HFF-Myc (cell line): ENCODE measurements at regions not wholly inside any gene's neighbourhood (a gene's known extent, or its start where the extent isn't known, plus 50 kb on each side); places are given as distances from the start of the nearest gene placed in this dataset.
"Not testable (repeated sequence)": the region's sequence is repeated elsewhere in the genome, so short reads cannot be mapped to it uniquely, and the experiment has no call there.

ENCODE experiments used
- DNase-seq: peaks from one replicate; pipeline ENCODE4 v3.0.0-alpha.2; 2011; ENCODE audit warnings: low read depth; ENCODE audit errors: extremely low read depth
- H3K4me3 ChIP-seq: replicated peaks from 2 replicates; pipeline ENCODE4 v1.5.1; 2011; ENCODE audit warnings: low read depth, mild to moderate bottlenecking, control low read depth, low read length
- TF ChIP-seq, protein P1 (sequence below): IDR thresholded peaks from 2 replicates; pipeline ENCODE4 v1.5.1; 2012; ENCODE audit warnings: mild to moderate bottlenecking, low read depth, low read length, control low read depth; ENCODE audit errors: missing control alignments

DNA sequence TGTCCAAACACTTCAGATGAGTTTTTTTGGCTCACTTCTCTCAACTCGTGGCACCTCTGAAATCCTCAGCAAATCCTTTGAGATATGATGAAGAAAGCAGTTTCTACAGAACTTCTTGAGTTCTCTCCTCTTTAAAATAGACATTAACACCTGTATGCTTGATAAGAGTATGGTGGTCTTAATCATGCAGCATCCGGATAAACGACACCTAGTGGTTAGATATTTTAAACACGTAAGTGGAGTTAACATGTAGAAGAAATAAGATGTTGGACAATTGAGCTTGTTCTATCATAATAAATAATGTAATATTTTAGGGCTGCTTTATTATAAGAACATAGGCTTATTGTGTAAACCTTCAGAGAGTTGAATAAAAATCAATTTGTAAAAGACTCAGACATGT is 324.8 kb downstream of the CYLC2 start:
- TF ChIP-seq, protein P1, sequence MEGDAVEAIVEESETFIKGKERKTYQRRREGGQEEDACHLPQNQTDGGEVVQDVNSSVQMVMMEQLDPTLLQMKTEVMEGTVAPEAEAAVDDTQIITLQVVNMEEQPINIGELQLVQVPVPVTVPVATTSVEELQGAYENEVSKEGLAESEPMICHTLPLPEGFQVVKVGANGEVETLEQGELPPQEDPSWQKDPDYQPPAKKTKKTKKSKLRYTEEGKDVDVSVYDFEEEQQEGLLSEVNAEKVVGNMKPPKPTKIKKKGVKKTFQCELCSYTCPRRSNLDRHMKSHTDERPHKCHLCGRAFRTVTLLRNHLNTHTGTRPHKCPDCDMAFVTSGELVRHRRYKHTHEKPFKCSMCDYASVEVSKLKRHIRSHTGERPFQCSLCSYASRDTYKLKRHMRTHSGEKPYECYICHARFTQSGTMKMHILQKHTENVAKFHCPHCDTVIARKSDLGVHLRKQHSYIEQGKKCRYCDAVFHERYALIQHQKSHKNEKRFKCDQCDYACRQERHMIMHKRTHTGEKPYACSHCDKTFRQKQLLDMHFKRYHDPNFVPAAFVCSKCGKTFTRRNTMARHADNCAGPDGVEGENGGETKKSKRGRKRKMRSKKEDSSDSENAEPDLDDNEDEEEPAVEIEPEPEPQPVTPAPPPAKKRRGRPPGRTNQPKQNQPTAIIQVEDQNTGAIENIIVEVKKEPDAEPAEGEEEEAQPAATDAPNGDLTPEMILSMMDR, result no peak
- no peak for DNase-seq
- H3K4me3 ChIP-seq, result no peak overlapping the region

DNA sequence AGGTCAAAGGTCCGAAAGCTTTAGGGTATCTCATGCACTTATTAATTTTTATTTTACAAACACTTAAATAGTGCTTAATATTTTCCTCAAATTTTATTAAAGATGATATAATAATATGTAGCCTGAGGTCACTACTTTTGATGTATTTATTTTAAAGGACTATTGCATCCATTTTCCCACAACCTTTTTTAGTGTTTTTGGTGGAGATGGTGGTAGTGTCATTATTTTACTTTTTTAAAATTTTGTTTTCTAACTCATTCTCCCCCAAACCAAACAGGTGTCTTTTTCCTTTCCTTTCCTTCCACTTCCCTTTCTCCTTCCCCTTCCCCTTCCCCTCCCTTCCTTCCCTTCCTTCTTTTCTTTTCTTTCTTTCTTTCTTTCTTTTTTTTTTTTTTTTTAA is 328.6 kb downstream of the CYLC2 start:
- H3K4me3 ChIP-seq, result no peak overlapping the region
- TF ChIP-seq, protein P1, result no peak
- DNase-seq, result no peak

DNA sequence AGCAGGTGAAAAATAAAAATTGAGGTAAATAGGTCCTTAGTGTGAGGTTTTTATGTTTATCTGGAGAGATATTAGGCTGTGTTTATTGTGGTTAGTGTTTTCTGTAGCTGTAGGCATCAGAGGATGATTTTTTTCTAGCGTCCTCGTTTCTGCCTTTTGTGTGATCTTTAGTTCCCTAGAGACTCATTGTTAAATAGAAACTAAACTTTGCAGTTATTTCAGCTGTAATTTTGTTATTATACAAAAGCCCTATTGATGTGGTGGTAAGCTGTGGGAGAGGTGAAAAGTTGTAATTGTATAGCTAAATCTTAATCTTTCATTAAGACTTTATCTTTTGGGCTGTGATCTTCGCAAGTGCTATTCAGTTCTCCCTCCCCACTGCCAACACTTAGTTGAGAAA is 340.3 kb downstream of the CYLC2 start:
- no peak overlapping the region for H3K4me3 ChIP-seq
- TF ChIP-seq, protein P1, result no peak
- DNase-seq, result no peak

DNA sequence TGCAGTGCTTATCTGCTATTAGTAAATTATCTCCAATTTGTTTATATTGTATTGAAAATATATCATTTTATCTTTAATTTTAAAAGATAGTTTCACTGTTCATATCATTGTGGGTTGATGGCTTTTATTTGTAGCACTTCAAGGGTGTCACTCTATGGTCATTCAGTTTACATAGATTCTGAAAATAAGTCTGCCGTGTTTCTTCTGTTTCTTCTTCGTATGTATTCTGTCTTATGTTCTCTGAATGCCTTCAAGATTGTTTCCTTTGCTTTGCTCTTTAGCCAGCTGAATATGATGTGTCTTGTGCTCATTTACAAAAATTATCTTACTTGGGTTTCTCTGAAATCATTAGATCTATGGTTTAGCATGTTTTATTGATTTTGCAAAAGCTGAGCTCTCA is 359.9 kb downstream of the CYLC2 start:
- DNase-seq, result no peak
- H3K4me3 ChIP-seq, result no peak overlapping the region
- TF ChIP-seq, protein P1, result no peak

DNA sequence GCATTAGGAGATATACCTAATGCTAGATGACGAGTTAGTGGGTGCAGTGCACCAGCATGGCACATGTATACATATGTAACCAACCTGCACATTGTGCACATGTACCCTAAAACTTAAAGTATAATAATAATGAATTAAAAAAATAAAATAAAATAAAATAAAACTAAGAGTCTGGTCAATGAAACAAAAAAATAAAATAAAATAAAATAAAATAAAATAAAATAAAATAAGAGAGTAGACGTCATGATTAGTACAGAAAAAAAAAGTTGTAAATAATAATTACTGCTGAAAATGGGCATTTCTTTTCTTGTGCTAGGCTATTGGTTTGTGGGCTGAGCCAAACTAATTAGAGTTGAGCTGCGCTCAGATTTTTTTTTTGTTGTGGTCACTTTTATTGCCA is 362.8 kb downstream of the CYLC2 start:
- not testable (repeated sequence) for H3K4me3 ChIP-seq, DNase-seq

DNA sequence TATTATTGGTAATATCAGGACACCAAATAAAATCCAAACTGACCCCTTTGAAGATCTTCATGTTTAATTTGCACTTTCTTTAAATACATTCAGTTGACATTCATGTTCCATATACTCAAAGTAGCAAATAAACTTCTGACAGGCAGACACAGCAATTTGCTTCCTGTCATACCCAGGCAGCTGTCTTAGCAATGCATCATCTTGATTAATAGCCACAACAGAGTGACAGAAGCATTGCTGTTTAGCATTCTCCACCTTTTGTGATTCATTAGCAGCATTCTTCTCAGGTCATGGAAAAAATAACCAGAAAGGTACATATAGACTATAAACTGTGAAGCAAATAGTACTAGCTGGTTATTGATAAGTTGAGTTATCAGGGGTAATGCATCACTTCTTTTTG is 366.8 kb downstream of the CYLC2 start:
- TF ChIP-seq, protein P1, result no peak
- no peak overlapping the region for H3K4me3 ChIP-seq
- DNase-seq, result no peak

DNA sequence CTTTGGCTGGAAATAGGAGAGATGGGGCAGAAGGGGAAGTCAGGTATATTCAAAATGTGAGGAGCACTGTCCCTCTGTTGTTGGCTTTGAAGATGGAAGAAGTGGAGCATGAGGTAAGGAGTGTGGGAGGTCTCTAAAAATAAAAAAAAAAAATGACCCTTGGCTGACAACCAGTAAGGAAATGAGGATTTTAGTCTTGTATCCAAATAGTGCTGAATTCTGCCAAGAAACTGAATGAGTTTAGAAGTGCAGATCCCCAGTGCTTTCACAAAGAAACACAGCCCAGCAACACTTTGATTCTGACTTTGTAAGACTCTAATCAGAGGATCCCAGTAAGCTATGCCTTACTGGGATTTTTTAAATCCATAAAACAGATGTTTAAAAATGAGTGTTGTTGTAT is 367.9 kb downstream of the CYLC2 start:
- no peak overlapping the region for H3K4me3 ChIP-seq
- DNase-seq, result no peak
- TF ChIP-seq, protein P1, result no peak

DNA sequence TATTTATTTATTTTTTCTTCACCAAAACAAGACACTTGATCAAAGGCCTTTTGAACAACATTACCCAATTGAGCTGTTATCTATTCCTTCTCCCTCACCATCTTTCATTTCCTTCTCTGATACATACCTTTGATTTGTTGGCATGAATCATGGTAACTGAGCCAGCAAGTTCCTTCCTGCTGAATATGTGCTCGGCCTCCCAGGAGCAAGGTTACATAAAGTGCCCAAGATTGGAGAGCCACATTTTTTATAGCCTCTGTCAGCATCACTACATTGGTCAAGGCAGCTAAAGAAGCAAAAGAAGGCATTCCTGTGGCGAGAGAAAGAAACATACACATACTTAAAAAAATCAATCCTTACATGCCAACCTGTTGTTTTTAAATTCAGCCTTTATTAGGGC is 369.6 kb downstream of the CYLC2 start:
- TF ChIP-seq, protein P1, result no peak
- DNase-seq, result no peak
- H3K4me3 ChIP-seq, result no peak overlapping the region
